ENCODE measurements at regions not wholly inside any gene's neighbourhood (a gene's known extent, or its start where the extent isn't known, plus 50 kb on each side); places are given as distances from the start of the nearest gene placed in this dataset.

DNA sequence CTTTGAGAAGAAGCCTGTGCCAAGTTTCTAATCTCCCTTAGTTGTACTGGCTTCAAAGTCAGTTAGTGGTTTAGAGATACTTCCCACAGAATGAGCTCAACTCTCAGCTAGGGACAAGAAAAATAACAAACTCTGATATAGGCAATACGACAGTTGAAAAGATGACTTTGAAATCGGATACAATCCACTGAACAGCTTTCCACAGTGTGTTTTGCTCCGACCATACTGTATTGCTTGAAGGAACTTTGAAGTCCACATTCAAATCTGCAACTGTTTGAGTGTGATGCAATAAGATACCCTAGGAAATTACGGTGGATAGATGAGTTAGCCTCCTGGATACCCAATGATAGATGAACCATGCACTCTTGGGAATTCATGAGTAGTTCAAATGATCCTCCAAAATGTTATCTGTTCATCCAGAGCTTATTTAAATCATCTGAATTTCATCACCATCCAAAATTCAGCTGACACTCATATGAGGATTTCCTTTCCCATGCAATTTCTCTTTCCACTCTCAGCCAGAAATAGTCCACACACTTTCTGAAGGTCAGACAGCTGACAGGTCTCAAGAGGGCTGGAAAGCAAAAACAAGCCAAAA, 443.8 kb downstream of the HAO1 start:
- no peak for DNase-seq (ENCODE audit: low read depth in 2 of 3, low spot score in 2 of 3)

- no peak for DNase-seq (ENCODE audit: low read depth in 2 of 3, low spot score in 2 of 3)
Measured at GRCh38 chr20:7497985-7498384, 442.3 kb downstream of the HAO1 start.

GRCh38 chr20:7499201-7499600, 441.1 kb downstream of the HAO1 start:
- DNase-seq (ENCODE audit: low read depth in 2 of 3, low spot score in 2 of 3) = no peak

- no peak for DNase-seq (ENCODE audit: low read depth in 2 of 3, low spot score in 2 of 3)
Measured at GRCh38 chr20:7500231-7500663, 440.0 kb downstream of the HAO1 start.

GRCh38 chr20:7503501-7503900, 436.8 kb downstream of the HAO1 start:
- DNase-seq (ENCODE audit: low read depth in 2 of 3, low spot score in 2 of 3) = no peak

DNA sequence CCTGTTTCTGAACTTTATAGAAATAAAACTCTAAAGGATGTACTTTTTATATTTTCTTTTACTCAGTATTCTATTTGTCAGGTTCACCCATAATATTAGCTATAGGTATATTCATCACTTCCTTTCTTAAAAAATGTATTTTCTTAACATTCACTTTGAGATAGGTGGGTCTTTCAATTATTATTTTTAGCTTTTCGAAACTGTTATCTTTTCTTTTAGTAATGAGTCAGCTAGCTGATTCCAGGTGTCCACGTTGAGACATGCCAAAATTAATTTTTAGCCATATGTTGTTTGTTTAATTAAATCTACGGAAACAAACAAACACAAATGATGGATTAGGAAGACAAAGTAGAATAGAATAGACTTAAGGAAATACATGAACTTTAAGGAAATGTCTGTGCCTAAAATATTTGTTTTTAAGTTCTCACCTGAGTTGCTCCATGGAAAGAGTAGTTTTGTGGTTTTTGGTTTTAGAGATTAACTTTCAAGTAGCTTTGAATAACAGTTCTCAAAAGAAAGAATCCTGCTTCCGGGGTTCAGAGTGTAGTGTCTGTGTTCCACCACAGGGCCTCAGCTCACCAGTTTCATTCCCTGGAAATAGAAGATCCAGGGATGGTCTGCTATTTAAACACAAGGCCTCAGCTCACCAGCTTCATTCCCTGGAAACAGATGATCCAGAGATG, 435.0 kb downstream of the HAO1 start:
- DNase-seq (ENCODE audit: low read depth in 2 of 3, low spot score in 2 of 3) = no peak

DNA sequence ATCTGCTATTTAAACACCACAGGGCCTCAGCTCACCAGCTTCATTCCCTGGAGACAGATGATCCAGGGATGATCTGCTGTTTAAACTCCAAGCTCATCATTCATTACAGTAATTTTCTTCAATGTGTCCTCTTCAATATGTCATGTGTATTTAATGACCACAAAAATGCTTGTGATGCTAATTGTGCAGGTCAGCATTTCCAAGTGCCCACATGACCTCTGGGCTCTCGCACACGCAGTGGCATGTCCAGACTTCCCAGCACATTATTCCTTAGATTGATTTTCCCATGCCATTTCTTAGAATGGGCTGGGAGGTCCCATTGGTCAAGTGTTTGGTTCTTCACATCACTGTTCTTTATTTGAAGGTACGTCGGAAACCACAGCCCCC, 434.4 kb downstream of the HAO1 start:
- DNase-seq (ENCODE audit: low read depth in 2 of 3, low spot score in 2 of 3) = no peak

DNA sequence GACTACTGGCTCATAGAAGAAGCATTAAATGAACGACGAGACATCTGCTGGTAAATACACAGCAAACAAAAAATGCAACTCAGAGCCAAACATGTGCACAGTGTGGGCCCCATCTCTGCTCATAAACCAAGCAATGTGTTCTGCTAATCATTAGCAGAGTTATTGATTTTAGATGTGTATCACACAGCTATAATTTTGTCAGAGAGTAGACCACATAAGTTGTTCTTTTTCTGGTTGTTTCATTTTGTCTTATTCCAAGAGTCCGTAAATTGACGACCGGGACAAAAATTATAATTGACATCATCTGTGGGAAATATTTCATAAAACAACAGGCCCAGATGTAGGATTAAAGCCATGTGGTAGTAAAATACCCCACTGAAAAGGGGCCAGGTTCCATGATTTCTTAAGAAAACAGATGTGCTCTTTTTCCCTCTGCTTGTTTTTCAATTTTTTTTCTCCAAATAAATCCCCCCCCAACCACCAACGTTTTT, 423.6 kb downstream of the HAO1 start:
- no peak for DNase-seq (ENCODE audit: low read depth in 2 of 3, low spot score in 2 of 3)

DNA sequence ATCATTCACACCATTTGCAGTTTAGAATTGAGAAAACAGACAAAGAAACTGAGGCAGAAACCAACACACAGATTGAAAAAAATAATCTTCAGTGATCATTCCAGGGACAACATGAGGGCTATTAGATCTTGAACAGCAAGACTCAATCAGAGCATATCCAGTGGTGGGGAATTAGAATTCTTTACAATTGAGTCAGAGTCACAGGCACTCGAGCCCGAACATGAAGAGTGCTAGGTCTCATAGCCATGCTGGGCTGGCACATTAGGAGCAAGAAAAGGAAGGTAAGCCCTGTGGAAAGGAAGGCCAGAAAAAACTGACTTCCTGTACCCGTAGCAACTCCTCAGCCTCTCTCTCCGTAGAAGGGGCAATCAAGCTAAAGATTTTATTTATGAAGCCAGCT, 419.9 kb downstream of the HAO1 start:
- DNase-seq (ENCODE audit: low read depth in 2 of 3, low spot score in 2 of 3) = no peak

GRCh38 chr20:7523288-7523687, 417.0 kb downstream of the HAO1 start:
- no peak for DNase-seq (ENCODE audit: low read depth in 2 of 3, low spot score in 2 of 3)

- no peak for DNase-seq (ENCODE audit: low read depth in 2 of 3, low spot score in 2 of 3)
Measured at GRCh38 chr20:7540018-7540417, 400.2 kb downstream of the HAO1 start.

DNA sequence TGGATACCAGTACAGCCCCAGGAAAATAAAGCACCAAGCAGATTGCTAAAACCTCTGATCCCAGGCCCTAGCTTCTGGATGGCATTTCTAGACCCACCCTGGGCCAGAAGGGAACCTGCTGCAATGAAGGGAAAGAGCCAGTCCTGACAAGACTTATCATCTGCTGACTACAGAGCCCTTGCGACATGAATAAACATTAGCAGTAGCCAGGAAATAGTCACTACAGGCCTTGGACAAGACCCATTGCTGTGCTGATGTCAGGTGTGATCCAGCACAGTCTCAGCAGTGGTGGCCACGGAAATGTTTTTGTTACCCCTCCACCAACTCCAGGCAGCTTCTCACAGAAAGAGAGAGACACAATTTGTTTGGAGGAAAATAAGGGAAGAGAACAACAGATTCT, 399.3 kb downstream of the HAO1 start:
- DNase-seq (ENCODE audit: low read depth in 2 of 3, low spot score in 2 of 3) = no peak

DNA sequence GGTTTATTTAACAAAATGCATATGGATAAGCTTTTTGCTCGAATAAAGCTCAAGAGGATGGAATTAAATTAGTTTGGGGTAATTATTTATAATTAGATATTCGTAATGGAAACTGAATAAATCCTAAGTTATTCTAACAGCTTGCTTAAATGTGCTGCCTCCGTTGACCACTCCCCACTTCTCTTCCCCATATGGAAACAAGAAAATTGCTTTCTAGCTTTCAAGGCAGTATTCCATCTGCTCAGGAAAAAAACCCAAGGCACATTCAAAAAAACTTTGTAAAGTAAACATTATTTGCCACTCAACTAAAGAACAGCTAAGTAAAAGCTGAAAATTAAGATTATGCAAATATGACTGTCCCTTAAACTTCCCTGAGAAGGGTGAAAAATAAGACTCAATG, 369.2 kb downstream of the HAO1 start:
- no peak for DNase-seq (ENCODE audit: low read depth in 2 of 3, low spot score in 2 of 3)

DNA sequence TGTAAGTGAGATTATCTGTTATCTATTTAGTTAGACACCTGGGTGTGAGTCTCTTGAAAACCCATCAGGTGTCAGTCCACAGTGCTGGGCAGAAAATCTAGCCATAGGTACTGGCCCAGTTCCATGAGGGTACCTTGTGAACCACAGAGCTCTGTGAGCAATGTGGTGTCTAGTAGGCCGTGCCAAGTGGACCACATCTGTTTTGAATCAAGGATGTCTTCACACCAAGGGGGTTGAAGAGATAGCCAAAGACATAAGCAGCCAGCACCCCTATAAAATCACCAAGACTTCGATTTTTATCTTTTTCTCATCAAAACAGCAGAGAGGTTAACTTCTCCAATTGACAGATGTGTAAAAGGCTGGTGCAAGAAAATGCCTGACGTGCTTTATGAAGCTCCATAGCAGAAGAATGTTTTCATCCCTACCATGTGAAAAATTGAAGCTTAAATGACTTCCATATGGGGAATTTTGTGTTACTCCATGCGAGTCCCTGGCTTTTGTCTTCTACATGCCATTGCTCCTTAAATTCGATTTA, 368.7 kb downstream of the HAO1 start:
- no peak for DNase-seq (ENCODE audit: low read depth in 2 of 3, low spot score in 2 of 3)

DNA sequence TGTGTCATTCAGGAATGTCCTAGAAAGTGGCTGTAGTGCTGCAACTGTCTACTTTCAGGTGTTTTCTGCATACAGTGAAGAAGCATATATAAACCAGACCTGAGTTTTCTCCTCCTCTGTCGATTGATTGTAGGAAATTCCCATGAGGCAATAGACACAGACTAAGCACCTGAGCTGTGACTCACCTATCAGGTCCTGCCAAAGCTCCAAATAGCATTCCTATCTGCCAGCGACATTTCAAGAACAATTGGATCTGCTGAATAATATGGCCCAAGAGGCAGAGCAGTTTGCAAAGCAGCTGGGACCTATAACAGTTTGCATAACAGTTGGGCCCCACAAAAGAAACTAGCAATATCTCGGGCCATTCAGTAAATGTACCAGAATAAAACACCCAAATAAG, 360.4 kb downstream of the HAO1 start:
- no peak for DNase-seq (ENCODE audit: low read depth in 2 of 3, low spot score in 2 of 3)

DNA sequence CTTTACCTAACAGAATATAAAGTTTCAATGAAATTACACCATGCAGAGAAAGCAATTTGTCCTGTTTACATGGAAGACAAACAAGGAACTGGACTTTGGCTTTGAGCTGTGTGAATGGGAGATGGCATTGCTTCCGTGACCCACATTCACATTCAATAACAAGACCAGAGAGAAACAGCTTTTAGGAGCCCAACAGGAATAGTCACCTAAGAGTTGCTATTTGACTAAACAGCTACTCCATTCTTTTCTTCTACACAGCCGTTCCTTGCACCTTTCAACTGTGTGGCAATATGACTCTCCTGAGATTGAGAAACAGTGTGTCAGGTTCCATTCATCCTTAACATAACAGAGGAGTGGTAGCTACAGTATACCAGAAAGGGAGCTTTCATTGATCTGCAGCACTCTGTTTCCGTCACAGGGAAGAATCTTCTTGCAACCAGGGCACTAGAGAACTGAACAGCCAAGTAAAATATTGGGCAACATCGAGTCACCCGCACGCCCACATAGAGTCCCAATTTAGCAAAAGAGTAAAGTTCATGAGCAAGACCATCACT, 355.1 kb downstream of the HAO1 start:
- DNase-seq (ENCODE audit: low read depth in 2 of 3, low spot score in 2 of 3) = no peak

GRCh38 chr20:7586481-7586880, 353.8 kb downstream of the HAO1 start:
- DNase-seq (ENCODE audit: low read depth in 2 of 3, low spot score in 2 of 3) = no peak

GRCh38 chr20:7589164-7589563, 351.1 kb downstream of the HAO1 start:
- DNase-seq (ENCODE audit: low read depth in 2 of 3, low spot score in 2 of 3) = no peak

DNA sequence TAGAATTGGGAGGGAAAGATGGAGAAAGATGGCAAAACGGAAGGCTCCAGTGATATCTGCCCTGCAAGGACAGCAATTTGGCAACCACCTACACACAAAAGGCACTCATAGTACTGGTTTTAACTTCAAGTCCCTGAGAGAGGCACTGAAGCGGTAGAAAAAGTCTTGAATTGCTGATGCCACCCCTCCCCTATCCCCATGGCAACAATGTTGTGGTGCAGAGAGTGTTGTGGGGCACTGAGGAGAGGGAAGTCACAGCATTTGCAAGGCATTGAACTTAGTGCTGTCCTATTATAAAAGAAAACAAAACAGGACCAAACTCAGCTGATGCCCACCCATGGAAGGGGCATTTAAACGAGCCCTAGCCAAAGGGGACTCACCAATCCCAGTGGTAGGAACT, 343.7 kb downstream of the HAO1 start:
- no peak for DNase-seq (ENCODE audit: low read depth in 2 of 3, low spot score in 2 of 3)

- no peak for DNase-seq (ENCODE audit: low read depth in 2 of 3, low spot score in 2 of 3)
Measured at GRCh38 chr20:7601431-7601830, 338.8 kb downstream of the HAO1 start.

DNA sequence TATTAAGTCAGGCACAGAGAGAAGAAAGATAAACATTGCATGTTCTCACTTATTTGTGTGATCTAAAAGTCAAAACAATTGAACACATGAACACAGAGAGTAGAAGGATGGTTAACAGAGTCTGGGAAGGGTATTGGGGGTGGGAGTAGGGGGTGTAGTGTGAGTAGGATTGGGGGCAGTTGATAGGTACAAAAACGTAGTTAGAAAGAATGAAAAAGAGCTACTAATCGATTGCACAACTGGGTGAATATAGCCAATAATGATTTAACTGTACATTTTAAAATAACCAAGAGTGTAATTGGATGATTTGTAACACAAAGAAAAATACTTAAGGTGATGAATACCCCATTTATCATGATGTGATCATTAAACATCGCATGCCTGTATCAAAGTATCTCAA, 333.3 kb downstream of the HAO1 start:
- DNase-seq (ENCODE audit: low read depth in 2 of 3, low spot score in 2 of 3) = no peak

- DNase-seq (ENCODE audit: low read depth in 2 of 3, low spot score in 2 of 3) = no peak
Measured at GRCh38 chr20:7608250-7608649, 332.0 kb downstream of the HAO1 start.

DNA sequence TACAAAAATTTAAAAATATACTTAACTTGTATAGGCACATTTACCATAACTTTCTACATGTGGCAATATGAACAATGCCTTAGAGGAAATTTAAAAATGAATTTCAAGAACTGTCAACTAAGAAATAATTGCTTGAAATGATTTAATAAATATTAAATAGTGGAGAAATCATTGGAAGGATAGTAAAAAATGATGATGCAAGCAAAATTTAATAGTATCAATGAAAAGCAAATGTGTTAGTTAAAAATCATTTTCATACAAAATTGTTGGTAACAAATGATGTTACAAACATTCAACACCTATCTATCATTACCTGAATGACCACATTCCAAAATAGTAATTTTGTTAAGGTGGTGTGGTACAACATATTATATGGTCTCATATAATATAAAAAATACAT, 331.0 kb downstream of the HAO1 start:
- no peak for DNase-seq (ENCODE audit: low read depth in 2 of 3, low spot score in 2 of 3)
